CD4-positive, alpha-beta T cell treated with Interleukin-15 for 1 hour (primary cell): ENCODE measurements at regions not wholly inside any gene's neighbourhood (a gene's known extent, or its start where the extent isn't known, plus 50 kb on each side); places are given as distances from the start of the nearest gene placed in this dataset.

Experiments
- DNase-seq: peaks from one replicate; pipeline ENCODE4 v3.0.0-alpha.2; 2020

GRCh38 chr2:41924709-41925408 is 123.0 kb upstream of the PKDCC start:
- DNase-seq: no peak

GRCh38 chr2:41925712-41926111 is 122.1 kb upstream of the PKDCC start:
- no peak for DNase-seq

- DNase-seq: no peak
These were observed 120.9 kb upstream of the PKDCC start for GRCh38 chr2:41926614-41927580.

- no peak for DNase-seq
These were observed 120.1 kb upstream of the PKDCC start for GRCh38 chr2:41927581-41928264.

GRCh38 chr2:41928526-41928925 is 119.3 kb upstream of the PKDCC start:
- DNase-seq: no peak

GRCh38 chr2:41930807-41931566 is 116.8 kb upstream of the PKDCC start:
- DNase-seq: no peak

GRCh38 chr2:41932241-41933045 is 115.4 kb upstream of the PKDCC start:
- DNase-seq: no peak

GRCh38 chr2:41933046-41933420 is 114.8 kb upstream of the PKDCC start:
- DNase-seq: no peak

GRCh38 chr2:41933585-41934320 is 114.1 kb upstream of the PKDCC start:
- DNase-seq: no peak

- no peak for DNase-seq
These were observed 113.4 kb upstream of the PKDCC start for GRCh38 chr2:41934329-41934958.

- no peak for DNase-seq
These were observed 112.8 kb upstream of the PKDCC start for GRCh38 chr2:41935002-41935401.

GRCh38 chr2:41935825-41936224 is 112.0 kb upstream of the PKDCC start:
- DNase-seq: no peak

GRCh38 chr2:41936771-41937463 is 110.9 kb upstream of the PKDCC start:
- DNase-seq: no peak

- no peak for DNase-seq
These were observed 110.3 kb upstream of the PKDCC start for GRCh38 chr2:41937464-41937906.

GRCh38 chr2:41937921-41938708 is 109.7 kb upstream of the PKDCC start:
- DNase-seq: no peak

- DNase-seq: no peak
These were observed 107.6 kb upstream of the PKDCC start for GRCh38 chr2:41940060-41940744.

- no peak for DNase-seq
These were observed 107.1 kb upstream of the PKDCC start for GRCh38 chr2:41940745-41941063.

- DNase-seq: no peak
These were observed 106.0 kb upstream of the PKDCC start for GRCh38 chr2:41941831-41942230.

GRCh38 chr2:41942278-41942677 is 105.5 kb upstream of the PKDCC start:
- DNase-seq: no peak
